IgD-negative memory B cell (primary cell): ENCODE measurements at regions not wholly inside any gene's neighbourhood (a gene's known extent, or its start where the extent isn't known, plus 50 kb on each side); places are given as distances from the start of the nearest gene placed in this dataset.

Experiments
- H3K27ac Mint-ChIP-seq, 3 donors: one replicate each; pipeline ENCODE4 v1.8.0; 2020 to 2022; ENCODE audit warnings: mild to moderate bottlenecking in 3 of 3, mixed read lengths in 3 of 3, moderate library complexity in 1 of 3
- H3K27me3 Mint-ChIP-seq: one replicate; pipeline ENCODE4 v1.8.0; 2021; ENCODE audit warnings: mixed read lengths
- H3K36me3 Mint-ChIP-seq: one replicate; pipeline ENCODE4 v1.8.0; 2020; ENCODE audit warnings: mild to moderate bottlenecking, mixed read lengths
- H3K4me1 Mint-ChIP-seq, 3 donors: one replicate each; pipeline ENCODE4 v1.8.0; 2020 to 2022; ENCODE audit warnings: mixed read lengths in 3 of 3, mild to moderate bottlenecking in 1 of 3
- H3K4me3 Mint-ChIP-seq, 4 donors: one replicate each; pipeline ENCODE4 v1.8.0; 2020 to 2022; ENCODE audit warnings: mild to moderate bottlenecking in 4 of 4, mixed read lengths in 4 of 4, moderate library complexity in 3 of 4
- H3K9me3 Mint-ChIP-seq, 3 donors: one replicate each; pipeline ENCODE4 v1.8.0; 2020 to 2021; ENCODE audit warnings: mixed read lengths in 3 of 3, mild to moderate bottlenecking in 1 of 3

DNA sequence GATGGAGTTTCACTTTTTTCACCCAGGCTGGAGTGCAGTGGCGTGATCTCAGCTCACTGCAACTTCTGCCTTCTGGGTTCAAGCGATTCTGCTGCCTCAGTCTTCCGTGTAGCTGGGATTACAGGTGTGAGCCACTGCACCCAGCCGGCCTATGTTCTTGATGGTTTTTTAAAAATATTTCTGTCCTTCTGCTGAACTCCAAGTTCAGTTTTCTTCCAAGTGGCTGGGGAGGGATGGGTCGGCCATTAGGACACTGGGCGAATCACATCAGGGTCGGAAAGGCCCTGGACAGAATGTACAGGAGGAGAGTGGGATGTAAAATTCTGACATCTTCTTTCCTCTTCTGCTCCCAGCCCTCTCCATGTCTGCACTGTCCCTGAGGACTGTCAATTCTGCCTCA lies 289.6 kb downstream of the PTPRU start:
- no peak overlapping the region for H3K27ac Mint-ChIP-seq
- no peak overlapping the region for H3K4me3 Mint-ChIP-seq
- peaks cover 16% of the 10 kb centered on the region for H3K27me3 Mint-ChIP-seq
- no peaks in the 10 kb centered on the region for H3K4me1 Mint-ChIP-seq
- H3K9me3 Mint-ChIP-seq: peaks cover 8 to 16% (median 13%) of the 10 kb centered on the region in 3 donors
- no peaks in the 10 kb centered on the region for H3K36me3 Mint-ChIP-seq

DNA sequence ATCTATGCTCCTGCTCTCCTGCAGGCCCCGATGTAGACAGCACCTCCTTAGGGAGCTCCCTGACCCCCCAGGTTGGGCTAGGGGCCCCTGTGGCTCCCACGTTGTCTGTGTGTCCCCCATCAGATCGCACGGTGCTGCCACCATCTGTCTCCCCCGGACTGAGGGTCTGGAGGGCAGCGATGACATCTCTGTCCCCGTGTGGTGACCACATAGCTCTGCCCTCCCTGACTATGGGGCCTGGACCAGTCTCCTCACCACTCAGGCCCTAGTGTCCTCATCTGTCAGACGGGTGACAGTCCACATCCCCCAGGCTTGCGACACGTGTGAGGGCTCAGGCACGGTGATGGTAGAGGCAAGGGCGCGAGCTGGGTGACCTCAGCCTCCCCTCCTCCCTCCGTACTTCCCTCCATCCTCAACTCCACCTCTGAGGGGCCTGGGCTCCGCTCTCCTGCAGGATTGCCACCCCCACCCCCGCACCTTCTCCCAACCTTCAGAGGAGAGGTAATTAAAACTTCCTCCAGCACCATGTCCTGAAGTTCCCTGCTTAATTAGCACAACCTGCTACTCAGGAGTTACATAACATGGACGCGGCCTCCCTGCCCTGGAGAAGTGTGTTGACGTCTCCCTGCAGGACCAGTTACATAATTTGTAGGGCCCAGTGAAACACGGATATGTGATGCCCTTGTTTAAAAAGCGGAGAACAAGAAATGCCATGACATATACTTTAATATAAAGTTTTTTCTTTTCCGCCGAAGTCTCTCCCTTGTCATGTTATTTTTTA lies 288.2 kb downstream of the PTPRU start:
- Mint-ChIP-seq H3K9me3 (peaks cover 2 to 11% (median 9%) of the 10 kb centered on the region in 3 donors), H3K4me1 (no peaks in the 10 kb centered on the region), H3K27ac (no peak overlapping the region), H3K4me3 (no peak overlapping the region), H3K27me3 (peaks cover 20% of the 10 kb centered on the region), H3K36me3 (no peaks in the 10 kb centered on the region)

DNA sequence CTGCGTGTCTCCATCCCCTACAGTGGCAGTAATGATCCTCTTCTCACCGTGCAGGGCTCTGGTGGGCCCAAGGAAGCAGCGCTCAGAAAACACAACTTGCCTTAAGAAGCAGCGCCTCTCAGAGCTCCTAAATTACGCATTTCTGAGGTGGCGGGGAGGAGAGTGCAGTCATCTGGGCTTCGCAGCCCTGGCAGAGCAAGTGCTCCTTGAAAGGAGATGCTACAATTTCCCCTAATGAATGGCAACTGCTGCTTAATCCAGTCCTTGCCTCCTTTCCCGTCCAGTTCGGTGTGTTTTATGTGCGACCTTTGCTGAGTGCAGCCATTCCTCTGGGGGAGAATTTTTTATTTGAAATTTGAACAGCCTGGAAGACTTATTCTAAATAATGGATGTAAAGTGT lies 287.3 kb downstream of the PTPRU start:
- H3K27ac Mint-ChIP-seq: no peak overlapping the region
- H3K27me3 Mint-ChIP-seq: peaks cover 20% of the 10 kb centered on the region
- H3K36me3 Mint-ChIP-seq: no peaks in the 10 kb centered on the region
- H3K4me1 Mint-ChIP-seq: no peaks in the 10 kb centered on the region
- peaks cover 0 to 5% (median under 1%) of the 10 kb centered on the region in 3 donors for H3K9me3 Mint-ChIP-seq
- H3K4me3 Mint-ChIP-seq: no peak overlapping the region

DNA sequence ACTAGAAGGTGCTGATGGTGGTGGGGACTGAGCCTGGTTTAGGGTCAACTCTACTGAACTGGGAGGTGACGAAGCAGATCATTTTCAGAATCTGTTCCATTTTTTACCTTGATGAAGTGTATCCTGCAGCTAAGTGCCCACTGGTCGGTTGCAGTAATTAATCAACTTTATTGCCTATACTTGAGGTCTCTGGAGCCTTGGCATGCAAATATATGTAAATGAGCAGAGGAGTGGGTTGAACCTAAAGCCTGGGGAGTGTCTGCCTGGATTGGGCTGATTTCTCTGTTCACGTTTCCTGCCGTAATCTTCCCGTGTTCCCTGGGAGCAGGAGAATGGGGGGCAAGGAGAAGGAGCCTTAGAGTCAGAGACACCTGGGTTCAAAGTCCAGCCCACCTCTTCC lies 286.8 kb downstream of the PTPRU start:
- Mint-ChIP-seq H3K36me3 (no peaks in the 10 kb centered on the region), H3K4me1 (no peaks in the 10 kb centered on the region), H3K4me3 (no peak overlapping the region), H3K27ac (no peak overlapping the region), H3K9me3 (peaks cover 0 to 5% (median 0%) of the 10 kb centered on the region in 3 donors), H3K27me3 (peaks cover 20% of the 10 kb centered on the region)

DNA sequence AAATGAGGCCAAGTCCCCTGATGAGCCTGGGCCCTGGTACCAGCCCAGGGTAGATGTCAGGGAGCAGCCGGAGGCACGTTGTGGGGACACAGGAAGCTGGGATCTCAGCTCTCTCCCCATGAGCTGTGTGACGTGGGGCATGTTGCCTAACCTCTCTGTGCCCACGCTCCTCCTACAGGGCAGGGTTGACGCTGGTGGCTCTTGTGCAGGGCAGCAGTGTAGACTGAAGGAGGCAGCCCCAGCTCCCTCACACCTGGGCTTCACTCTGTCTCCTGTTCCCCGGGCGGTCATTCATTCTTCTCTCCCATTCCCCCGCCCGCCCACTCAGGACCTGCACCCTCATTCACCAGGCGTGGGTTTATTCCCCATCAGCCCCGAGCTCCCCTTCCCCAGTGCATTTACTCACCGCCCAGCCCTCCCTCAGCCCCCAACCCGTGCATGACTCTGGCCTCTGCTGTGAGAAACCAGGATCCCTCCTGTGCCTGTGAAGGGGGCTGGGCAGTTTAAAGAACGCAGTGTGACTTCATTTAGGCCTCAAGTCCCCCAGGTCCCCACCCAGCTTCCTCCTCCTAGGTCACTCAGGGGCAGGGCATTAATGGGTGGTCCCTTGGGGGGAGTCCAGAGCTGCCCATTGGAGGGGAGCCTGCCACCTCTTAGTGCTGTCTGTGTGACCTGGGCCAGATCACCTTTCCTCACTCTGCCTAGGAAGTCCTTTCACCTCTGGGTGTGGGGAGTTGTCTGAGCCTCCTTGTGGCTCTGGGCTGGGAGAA lies 285.7 kb downstream of the PTPRU start:
- no peaks in the 10 kb centered on the region for H3K36me3 Mint-ChIP-seq
- H3K4me1 Mint-ChIP-seq: no peaks in the 10 kb centered on the region
- H3K27ac Mint-ChIP-seq: no peak overlapping the region
- H3K4me3 Mint-ChIP-seq: no peak overlapping the region
- H3K9me3 Mint-ChIP-seq: peaks cover 0 to 5% (median 0%) of the 10 kb centered on the region in 3 donors
- peaks cover 20% of the 10 kb centered on the region for H3K27me3 Mint-ChIP-seq

DNA sequence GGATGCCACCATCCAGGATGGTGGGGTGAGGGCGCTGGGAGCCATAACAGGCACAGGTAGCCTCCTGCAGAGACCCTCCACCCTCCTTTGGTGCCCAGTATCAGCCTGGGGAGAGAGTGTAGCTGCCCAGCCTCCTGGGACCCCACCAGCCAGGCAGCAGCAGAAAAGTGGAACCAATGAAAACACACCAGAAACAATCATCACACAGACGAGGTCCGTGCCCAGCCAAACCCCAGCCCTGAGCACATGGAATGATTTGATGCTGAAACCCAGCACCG lies 285.1 kb downstream of the PTPRU start:
- Mint-ChIP-seq H3K27me3 (peaks cover 20% of the 10 kb centered on the region), H3K9me3 (peaks cover 0 to 2% (median 0%) of the 10 kb centered on the region in 3 donors), H3K4me1 (no peaks in the 10 kb centered on the region)

DNA sequence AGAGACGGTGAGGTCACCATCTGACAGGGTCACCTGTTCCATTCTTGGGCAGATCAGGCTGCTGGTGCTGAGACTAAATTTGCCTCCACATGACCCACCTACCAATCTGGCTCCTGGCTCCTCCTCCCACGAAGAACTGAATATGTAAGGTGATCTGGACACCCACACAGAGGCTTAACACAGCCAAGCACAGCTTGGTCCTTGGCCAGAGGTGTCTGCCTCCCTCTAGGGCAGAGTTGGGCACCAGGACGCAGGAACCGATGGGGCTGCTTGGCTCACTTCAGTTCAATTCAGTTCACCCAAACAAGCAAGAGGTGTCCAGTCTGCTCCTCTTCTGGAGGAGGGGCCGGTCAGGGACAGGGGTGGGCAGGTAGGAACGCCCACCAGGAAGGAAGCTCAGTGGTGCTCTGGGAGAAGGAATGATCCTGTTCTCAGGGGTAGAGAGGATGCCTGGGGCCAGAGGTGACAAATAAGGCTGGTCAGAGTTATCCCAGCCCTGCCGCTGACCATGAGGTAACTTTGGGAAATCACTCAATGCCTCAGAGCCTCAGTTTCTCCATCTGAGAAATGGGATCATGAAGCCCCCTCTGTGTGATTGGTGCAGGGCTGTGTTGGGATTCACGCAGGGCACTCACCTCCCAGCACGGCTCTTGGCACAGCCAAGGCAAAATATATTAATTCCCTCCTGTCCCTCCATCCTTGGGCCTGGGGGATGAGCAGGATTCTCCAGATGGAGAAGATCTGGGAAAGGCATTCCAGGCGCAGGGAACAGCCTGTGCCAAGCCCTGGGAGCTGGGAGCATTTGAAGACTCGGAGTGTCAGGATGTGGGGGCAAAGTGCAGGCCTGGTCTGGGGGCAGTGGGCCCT lies 284.5 kb downstream of the PTPRU start:
- Mint-ChIP-seq H3K27ac (no peak overlapping the region), H3K27me3 (peaks cover 16% of the 10 kb centered on the region), H3K4me3 (no peak overlapping the region), H3K4me1 (no peaks in the 10 kb centered on the region), H3K9me3 (no peaks in the 10 kb centered on the region), H3K36me3 (no peaks in the 10 kb centered on the region)

More for the DNA sequence above, 285.1 kb downstream of the PTPRU start:
- Mint-ChIP-seq H3K4me3 (no peak overlapping the region), H3K27ac (no peak overlapping the region), H3K36me3 (no peaks in the 10 kb centered on the region)

DNA sequence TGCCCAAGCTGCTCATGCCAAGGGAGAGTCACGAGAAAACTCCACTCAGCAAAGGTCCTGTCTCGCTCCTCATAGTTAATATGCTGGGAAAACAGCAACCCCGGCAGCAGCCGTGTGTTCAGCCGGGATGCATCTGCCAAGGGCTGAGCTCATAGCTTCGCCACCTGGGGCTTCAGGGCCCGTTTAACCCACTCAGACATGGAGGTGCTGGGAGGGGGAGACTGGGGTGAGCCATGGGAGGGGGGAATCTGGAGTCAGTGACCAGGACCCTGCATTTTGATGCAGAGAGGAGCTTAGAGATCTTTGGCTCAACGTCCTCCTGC lies 283.4 kb downstream of the PTPRU start:
- Mint-ChIP-seq H3K4me3 (no peak overlapping the region), H3K27ac (no peak overlapping the region), H3K4me1 (no peaks in the 10 kb centered on the region), H3K9me3 (no peaks in the 10 kb centered on the region), H3K36me3 (no peaks in the 10 kb centered on the region), H3K27me3 (peaks cover 16% of the 10 kb centered on the region)

DNA sequence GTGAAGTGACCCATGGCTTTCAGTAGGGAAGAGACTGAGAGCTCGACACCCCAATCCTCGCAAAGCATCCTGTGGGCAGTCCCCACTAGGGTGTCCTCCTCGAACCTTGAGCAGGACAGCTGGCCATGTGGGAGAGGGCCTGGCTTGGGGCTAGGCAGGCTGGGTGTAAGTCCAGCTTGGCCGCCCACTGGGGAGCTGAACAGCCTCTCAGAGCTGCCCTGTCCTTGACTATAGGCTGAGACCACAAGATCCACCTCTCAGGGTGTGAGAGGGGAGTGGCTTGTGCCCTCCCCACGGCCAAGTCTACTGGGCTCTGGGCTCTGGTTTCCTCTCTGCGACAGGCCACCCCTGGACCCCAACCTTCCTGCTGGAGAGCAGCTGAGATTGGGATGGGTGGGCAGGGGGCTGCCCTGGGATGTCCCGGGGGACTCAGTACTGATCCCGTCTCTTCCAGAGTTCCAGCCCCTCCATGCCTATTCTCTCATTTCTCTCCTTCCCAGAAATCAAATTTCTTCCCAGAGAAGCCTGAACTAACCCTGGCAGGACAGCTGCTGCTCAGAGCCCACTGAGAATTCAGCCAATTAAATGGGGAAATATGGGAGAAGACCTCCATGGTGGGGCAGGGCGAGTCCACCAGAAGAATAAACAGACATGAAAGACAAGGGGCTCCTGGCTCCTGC lies 282.9 kb downstream of the PTPRU start:
- peaks cover 16% of the 10 kb centered on the region for H3K27me3 Mint-ChIP-seq
- H3K36me3 Mint-ChIP-seq: no peaks in the 10 kb centered on the region
- no peaks in the 10 kb centered on the region for H3K9me3 Mint-ChIP-seq

DNA sequence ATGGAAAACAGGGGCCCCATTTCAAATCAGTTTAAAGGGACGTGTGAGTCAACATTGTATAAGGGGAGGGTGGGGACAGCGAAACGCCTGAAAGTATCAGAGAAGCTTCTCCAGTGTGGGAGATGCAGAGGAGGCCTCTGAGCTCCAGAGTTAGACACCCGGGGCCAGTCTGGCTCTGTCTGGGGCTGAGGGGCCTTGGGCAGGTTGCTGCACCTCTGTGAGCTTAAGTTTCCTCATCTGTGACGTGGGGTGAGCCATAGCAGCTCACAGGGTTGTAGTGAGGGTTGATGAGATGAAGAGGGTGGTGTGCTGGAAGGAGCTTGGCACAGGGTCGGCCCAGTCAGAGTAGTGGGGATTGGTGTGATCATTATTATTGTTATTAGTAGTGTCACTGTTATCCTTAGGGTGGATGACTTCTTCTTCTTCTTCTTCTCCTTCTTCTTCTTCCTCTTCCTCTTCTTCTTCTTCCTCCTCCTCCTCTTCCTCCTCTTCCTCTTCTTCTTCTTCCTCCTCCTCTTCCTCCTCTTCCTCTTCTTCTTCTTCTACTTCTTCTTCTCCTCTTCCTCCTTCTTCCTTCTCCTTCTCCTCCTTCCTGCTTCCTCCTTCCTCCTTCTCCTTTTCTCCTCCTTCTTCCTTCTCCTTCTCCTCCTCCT lies 282.0 kb downstream of the PTPRU start:
- H3K27ac Mint-ChIP-seq: no peak overlapping the region
- H3K27me3 Mint-ChIP-seq: peaks cover 9% of the 10 kb centered on the region
- H3K9me3 Mint-ChIP-seq: no peaks in the 10 kb centered on the region

More for the DNA sequence above, 282.9 kb downstream of the PTPRU start:
- Mint-ChIP-seq H3K27ac (no peak overlapping the region), H3K4me1 (no peaks in the 10 kb centered on the region), H3K4me3 (no peak overlapping the region)

DNA sequence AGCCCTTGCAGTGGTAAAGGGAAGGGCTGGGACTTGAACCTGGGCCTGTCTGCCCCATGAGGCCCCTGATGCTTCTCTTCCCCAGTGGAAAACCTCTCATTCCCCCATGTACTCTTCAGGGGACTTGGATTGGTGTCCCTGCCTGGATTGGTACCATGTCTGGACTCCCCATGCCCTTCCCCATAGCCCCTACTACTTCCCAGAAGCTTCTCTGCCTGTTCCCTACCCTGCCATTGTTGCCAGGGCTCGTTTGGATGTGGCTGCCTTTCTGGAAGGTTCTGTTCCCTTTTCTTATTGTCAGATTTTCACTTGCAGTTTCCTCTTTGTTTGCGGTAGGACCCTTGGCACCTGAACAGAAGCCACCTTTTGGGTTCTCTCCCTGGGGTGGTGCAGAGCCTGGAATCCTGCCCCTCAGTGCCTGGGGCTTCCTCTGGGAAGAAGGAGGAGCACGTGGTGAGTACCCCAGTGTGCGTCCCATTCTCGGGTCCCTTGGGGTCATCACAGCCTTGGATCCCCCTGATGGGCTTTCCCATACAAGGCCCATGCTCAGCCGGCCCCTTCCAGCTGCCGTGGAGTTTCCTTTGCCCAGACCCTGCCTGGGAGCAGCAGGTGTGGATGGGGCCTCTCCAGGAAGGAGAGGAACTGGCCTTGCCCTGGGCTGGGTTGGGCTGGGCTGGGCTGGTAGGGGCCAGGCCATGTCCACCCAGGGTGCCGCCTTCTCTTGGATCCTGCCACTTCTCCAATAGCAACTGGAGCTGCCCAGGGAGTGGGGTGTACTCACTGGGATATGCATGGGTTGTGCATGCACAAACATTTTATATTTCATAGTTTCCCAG lies 281.1 kb downstream of the PTPRU start:
- Mint-ChIP-seq H3K9me3 (no peaks in the 10 kb centered on the region), H3K36me3 (no peaks in the 10 kb centered on the region), H3K4me3 (no peak overlapping the region), H3K27me3 (peaks cover 7% of the 10 kb centered on the region), H3K27ac (no peak overlapping the region), H3K4me1 (no peaks in the 10 kb centered on the region)

More for the DNA sequence above, 282.0 kb downstream of the PTPRU start:
- H3K4me1 Mint-ChIP-seq: no peaks in the 10 kb centered on the region
- no peaks in the 10 kb centered on the region for H3K36me3 Mint-ChIP-seq
- H3K4me3 Mint-ChIP-seq: no peak overlapping the region

DNA sequence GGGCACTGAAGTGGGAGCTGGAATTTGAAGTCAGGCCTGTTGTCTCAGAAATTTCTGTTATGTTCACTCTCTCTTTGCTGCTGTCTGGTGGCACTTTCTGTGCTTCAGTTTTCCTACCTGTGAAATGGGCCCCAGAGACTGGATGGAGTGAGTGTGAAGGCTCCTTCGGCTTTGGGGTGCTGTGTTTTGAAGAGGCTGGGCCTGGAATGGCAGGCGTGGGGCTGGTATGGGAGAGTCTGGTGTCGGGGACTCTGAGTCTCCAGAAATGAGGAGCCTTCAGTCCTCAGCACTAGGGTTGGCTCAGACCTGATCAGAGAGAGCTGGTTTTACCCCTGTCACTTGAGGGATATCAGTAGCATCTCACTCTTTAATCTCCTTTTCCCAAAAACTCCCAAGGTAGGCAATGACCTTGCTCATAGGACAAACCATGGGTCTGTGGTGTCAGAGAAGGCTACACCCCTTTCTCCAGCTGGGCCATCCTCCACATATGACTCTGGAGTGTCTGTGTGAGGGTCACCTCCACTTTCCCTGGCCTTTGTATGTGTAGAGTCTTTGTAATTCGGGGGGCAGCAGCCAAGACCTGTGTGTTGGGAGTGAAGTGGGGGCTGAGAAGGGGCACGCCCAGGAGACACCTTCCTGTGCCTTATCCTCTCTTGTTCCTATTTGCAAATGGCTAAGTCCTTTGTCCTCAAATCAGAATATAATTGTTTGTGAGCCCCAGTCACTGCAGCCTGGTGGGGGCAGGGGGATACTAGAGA lies 279.9 kb downstream of the PTPRU start:
- Mint-ChIP-seq H3K9me3 (peaks cover 0 to 3% (median 0%) of the 10 kb centered on the region in 3 donors), H3K27me3 (peaks cover 7% of the 10 kb centered on the region), H3K27ac (no peak overlapping the region), H3K36me3 (peaks cover under 1% of the 10 kb centered on the region), H3K4me1 (no peaks in the 10 kb centered on the region), H3K4me3 (no peak overlapping the region)
